IMR-90 (cell line): ENCODE measurements at regions not wholly inside any gene's neighbourhood (a gene's known extent, or its start where the extent isn't known, plus 50 kb on each side); places are given as distances from the start of the nearest gene placed in this dataset.

ENCODE experiments used
- ATAC-seq: fragments of 200-7000 bp; cut with Tn5 transposase; 2 replicates; pipeline ENCODE4 v1.9.1; 2020; ENCODE audit warnings: low read depth, mild to moderate bottlenecking, moderate library complexity
- BruUV-seq: library from RNA; stranded (reverse); fragments of 400-500 nt; replicated peaks from 2 replicates; lab custom pipeline; 2021; lab: Mats Ljungman, UMichigan
- CTCF ChIA-PET: fragments of 300-600 bp; formaldehyde crosslinking; extraction: SDS; loops from one replicate; lab custom pipeline; 2021; ENCODE audit warnings: antibody characterized with exemption; lab: Yijun Ruan, JAX
- POLR2A ChIA-PET: fragments of 300-600 bp; sonication (Branson Sonifier 250); formaldehyde crosslinking; loops from one replicate; lab custom pipeline; 2022; ENCODE audit warnings: antibody characterized with exemption; ENCODE audit not compliant: unreplicated experiment; lab: Charles Lee
- DNase-seq: peaks from one replicate; pipeline ENCODE4 v3.0.0; 2013
- H2AFZ ChIP-seq: replicated peaks from 2 replicates; pipeline ENCODE3; 2013; ENCODE audit warnings: low read length, mild to moderate bottlenecking; ENCODE audit not compliant: poor library complexity
- H2AK5ac ChIP-seq: 2 replicates; pipeline ENCODE4 v1.6.1; 2013; ENCODE audit warnings: low read depth, low read length, inconsistent platforms
- H2AK9ac ChIP-seq: replicated peaks from 2 replicates; pipeline ENCODE3; 2013; ENCODE audit warnings: mild to moderate bottlenecking, low read depth, low read length, moderate library complexity; ENCODE audit not compliant: poor library complexity
- H2BK120ac ChIP-seq: 2 replicates; pipeline ENCODE4 v1.6.1; 2013; ENCODE audit warnings: low read depth, low read length, inconsistent platforms
- H2BK15ac ChIP-seq: 3 replicates; pipeline ENCODE4 v1.6.1; 2013; ENCODE audit warnings: low read depth, low read length, inconsistent platforms
- H2BK20ac ChIP-seq: 2 replicates; pipeline ENCODE4 v1.6.1; 2013; ENCODE audit warnings: low read depth, mild to moderate bottlenecking, inconsistent platforms, low read length, moderate library complexity
- H2BK5ac ChIP-seq: 2 replicates; pipeline ENCODE4 v1.6.1; 2013; ENCODE audit warnings: mild to moderate bottlenecking, low read depth, low read length, inconsistent platforms; ENCODE audit not compliant: poor library complexity, severe bottlenecking
- H3K14ac ChIP-seq: replicated peaks from 2 replicates; pipeline ENCODE4 v1.6.1; 2013; ENCODE audit warnings: low read depth, low read length, inconsistent platforms
- H3K18ac ChIP-seq: 2 replicates; pipeline ENCODE4 v1.6.1; 2013; ENCODE audit warnings: low read depth, low read length, control low read depth
- H3K23ac ChIP-seq: 2 replicates; pipeline ENCODE4 v1.6.1; 2013; ENCODE audit warnings: low read depth, low read length, inconsistent platforms
- H3K27ac ChIP-seq: 2 replicates; pipeline ENCODE4 v1.5.1; 2013; ENCODE audit warnings: mild to moderate bottlenecking, control low read depth, low read length; ENCODE audit not compliant: insufficient read depth
- H3K27me3 ChIP-seq: 2 replicates; pipeline ENCODE4 v1.6.1; 2013; ENCODE audit warnings: low read length; ENCODE audit not compliant: control insufficient read depth, insufficient read depth
- H3K36me3 ChIP-seq: 2 replicates; pipeline ENCODE4 v1.6.1; 2013; ENCODE audit warnings: low read length, mixed read lengths; ENCODE audit not compliant: control insufficient read depth, insufficient read depth
- H3K4ac ChIP-seq: 2 replicates; pipeline ENCODE4 v1.6.1; 2013; ENCODE audit warnings: low read depth, low read length, inconsistent platforms
- H3K4me1 ChIP-seq: 2 replicates; pipeline ENCODE4 v1.6.1; 2013; ENCODE audit warnings: low read length, mixed read lengths; ENCODE audit not compliant: control insufficient read depth, insufficient read depth
- H3K4me2 ChIP-seq: 2 replicates; pipeline ENCODE4 v1.6.1; 2013; ENCODE audit warnings: low read depth, mild to moderate bottlenecking, control low read depth, low read length, moderate library complexity
- H3K4me3 ChIP-seq: 2 replicates; pipeline ENCODE4 v1.5.1; 2013; ENCODE audit warnings: low read depth, mild to moderate bottlenecking, control low read depth, low read length, moderate library complexity; ENCODE audit not compliant: insufficient read depth
- H3K56ac ChIP-seq: 2 replicates; pipeline ENCODE4 v1.6.1; 2013; ENCODE audit warnings: low read length, inconsistent platforms; ENCODE audit not compliant: insufficient read depth; ENCODE audit errors: extremely low read depth
- H3K79me1 ChIP-seq, 2 experiments: 2 replicates each; pipeline ENCODE4 v1.6.1; 2013; ENCODE audit warnings: low read length in 2 of 2, inconsistent platforms in 1 of 2, low read depth in 1 of 2
- H3K9ac ChIP-seq: 2 replicates; pipeline ENCODE4 v1.6.1; 2013; ENCODE audit warnings: low read depth, low read length, control low read depth
- H3K9me1 ChIP-seq: 2 replicates; pipeline ENCODE4 v1.6.1; 2013; ENCODE audit warnings: low read length, inconsistent platforms; ENCODE audit not compliant: insufficient read depth
- H3K9me3 ChIP-seq: 2 replicates; pipeline ENCODE4 v1.6.1; 2013; ENCODE audit warnings: low read length; ENCODE audit not compliant: control insufficient read depth, insufficient read depth
- H4K20me1 ChIP-seq: 2 replicates; pipeline ENCODE4 v1.6.1; 2013; ENCODE audit warnings: low read length, inconsistent platforms; ENCODE audit not compliant: insufficient read depth
- H4K5ac ChIP-seq: 2 replicates; pipeline ENCODE4 v1.6.1; 2013; ENCODE audit warnings: mild to moderate bottlenecking, low read depth, low read length, control low read depth
- H4K8ac ChIP-seq, 2 experiments: 2 replicates each; pipeline ENCODE4 v1.6.1; 2013; ENCODE audit warnings: low read depth in 2 of 2, low read length in 2 of 2, control low read depth in 1 of 2, inconsistent platforms in 1 of 2
- H4K91ac ChIP-seq: 2 replicates; pipeline ENCODE4 v1.6.1; 2013; ENCODE audit warnings: low read depth, low read length, inconsistent platforms; ENCODE audit not compliant: insufficient read depth
- BHLHE40 ChIP-seq: fragments of 150-350 bp; IDR thresholded peaks from 2 replicates; pipeline ENCODE4 v1.6.1; 2016; ENCODE audit warnings: mild to moderate bottlenecking, low read depth, low read length
- CEBPB ChIP-seq: IDR thresholded peaks from 2 replicates; pipeline ENCODE4 v1.6.1; 2012; ENCODE audit warnings: low read depth, low read length, improper control_type of control experiment
- CHD1 ChIP-seq: IDR thresholded peaks from 2 replicates; pipeline ENCODE4 v1.6.1; 2012; ENCODE audit warnings: low read depth, low read length, improper control_type of control experiment
- FOS ChIP-seq: fragments of 150-350 bp; IDR thresholded peaks from 2 replicates; pipeline ENCODE4 v1.6.1; 2016; ENCODE audit warnings: low read depth, low read length
- MAFK ChIP-seq: IDR thresholded peaks from 2 replicates; pipeline ENCODE4 v1.6.1; 2012; ENCODE audit warnings: low read depth, low read length, improper control_type of control experiment
- MAZ ChIP-seq: IDR thresholded peaks from 2 replicates; pipeline ENCODE4 v1.6.1; 2012; ENCODE audit warnings: low read depth, mild to moderate bottlenecking, low read length, improper control_type of control experiment, moderate library complexity, borderline replicate concordance
- MXI1 ChIP-seq: IDR thresholded peaks from 2 replicates; pipeline ENCODE4 v1.6.1; 2012; ENCODE audit warnings: low read depth, mild to moderate bottlenecking, low read length, moderate library complexity, borderline replicate concordance
- NFE2L2 ChIP-seq: fragments of 150-350 bp; IDR thresholded peaks from 2 replicates; pipeline ENCODE4 v1.6.1; 2016; ENCODE audit warnings: low read depth, mild to moderate bottlenecking, low read length
- RAD21 ChIP-seq: IDR thresholded peaks from 2 replicates; pipeline ENCODE4 v1.6.1; 2012; ENCODE audit warnings: low read length, improper control_type of control experiment
- RCOR1 ChIP-seq: IDR thresholded peaks from 2 replicates; pipeline ENCODE4 v1.6.1; 2012; ENCODE audit warnings: mild to moderate bottlenecking, low read length, improper control_type of control experiment; ENCODE audit not compliant: insufficient replicate concordance
- RFX5 ChIP-seq: IDR thresholded peaks from 2 replicates; pipeline ENCODE4 v1.8.0; 2012; ENCODE audit warnings: low read depth, mild to moderate bottlenecking, low read length, moderate library complexity
- SMC3 ChIP-seq: fragments of 150-350 bp; IDR thresholded peaks from 2 replicates; pipeline ENCODE4 v1.6.1; 2016; ENCODE audit warnings: low read depth, mild to moderate bottlenecking, antibody characterized with exemption, low read length, moderate library complexity
- WGBS, 2 experiments: methylation state at CpG; one replicate each; pipeline versions ENCODE4 v1.1.5 to v1.1.7; 2013; ENCODE audit warnings: missing lambda C conversion rate in 2 of 2; ENCODE audit not compliant: insufficient read length in 1 of 2; ENCODE audit errors: extremely low coverage in 2 of 2; 5-methylcytosine and 5-hydroxymethylcytosine counted together
- dilution Hi-C: fragments of 300-500 bp; cut with HindIII; formaldehyde crosslinking; loops from one replicate; pipeline ENCODE4 v1.14.3; 2018; ENCODE audit warnings: low sequenced_read_pairs; ENCODE audit not compliant: unreplicated experiment
- in situ Hi-C: fragments of 300-500 bp; cut with MboI; formaldehyde crosslinking; loops from 3 replicates; pipeline ENCODE4 v1.14.3; 2019; ENCODE audit warnings: low sequenced_read_pairs, inconsistent platforms, mixed read lengths
- intact Hi-C: fragments of 100-400 bp; cut with micrococcal nuclease; formaldehyde crosslinking; loops from 2 replicates; pipeline ENCODE4 v1.10.0; 2022
- TF ChIP-seq, protein P1 (sequence below): fragments of 150-350 bp; IDR thresholded peaks from 2 replicates; pipeline ENCODE4 v1.6.1; 2016; ENCODE audit warnings: low read depth, mild to moderate bottlenecking, low read length, moderate library complexity, borderline replicate concordance
- TF ChIP-seq, protein P2 (sequence below): conservative IDR thresholded peaks from 2 replicates; pipeline ENCODE4 v1.5.1; 2012; ENCODE audit warnings: mild to moderate bottlenecking, low read depth, low read length, improper control_type of control experiment
- TF ChIP-seq, protein P3 (sequence below): fragments of 150-350 bp; IDR thresholded peaks from 2 replicates; pipeline ENCODE4 v1.6.1; 2017; ENCODE audit warnings: mild to moderate bottlenecking, antibody characterized with exemption, low read length, low read depth

DNA sequence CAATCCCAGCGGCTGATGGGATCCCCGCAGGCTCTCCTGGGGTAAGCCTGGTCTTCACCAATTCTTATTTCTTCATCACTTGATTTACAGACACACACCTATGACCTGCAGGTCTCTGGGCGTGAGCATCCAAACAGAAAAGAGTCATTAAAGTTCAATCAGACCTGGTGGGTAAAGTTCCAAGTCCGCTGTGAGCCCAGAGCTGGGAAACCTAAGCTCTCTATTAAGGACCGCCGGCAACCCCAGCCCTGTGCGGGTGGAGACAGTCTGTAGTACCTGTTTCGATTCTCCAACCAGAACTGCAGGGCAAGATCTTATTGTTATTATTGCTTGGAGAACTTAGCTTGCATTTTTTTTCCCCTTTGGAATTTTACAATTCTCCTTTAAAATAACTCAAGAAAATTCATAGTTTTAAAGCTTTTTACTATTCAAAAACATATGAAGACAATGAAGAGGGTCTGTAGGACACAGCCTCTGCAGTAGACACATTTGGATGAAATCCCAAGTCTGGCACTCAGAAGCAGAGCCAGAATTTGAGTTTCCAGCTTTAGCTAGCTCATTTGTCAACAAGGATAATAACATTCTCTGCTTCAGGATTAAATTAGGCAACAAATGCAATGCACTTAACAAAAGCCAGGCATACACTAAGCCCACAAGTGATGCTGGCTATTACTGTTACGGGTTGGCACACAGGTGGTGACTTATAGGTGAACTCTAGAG is 376.4 kb downstream of the INSIG2 start:
- WGBS, 2 experiments, result no CpG with 5 or more reads among the region's 9 CpGs
- CTCF ChIA-PET, result no interaction called here

More for the DNA sequence above, 376.4 kb downstream of the INSIG2 start:
- no peak for DNase-seq
- Histone ChIP-seq H2BK5ac (no peak overlapping the region), H3K56ac (no peak overlapping the region), H4K5ac (no peak overlapping the region), H2BK20ac (no peak overlapping the region), H3K79me1 (no peaks in the 10 kb centered on the region), H3K4me1 (no peaks in the 10 kb centered on the region), H2BK120ac (no peak overlapping the region), H3K27me3 (no peaks in the 10 kb centered on the region), H3K4ac (no peak overlapping the region), H2AK9ac (no peak overlapping the region), H4K8ac (no peak overlapping the region), H3K9me3 (no peaks in the 10 kb centered on the region), H3K9me1 (no peaks in the 10 kb centered on the region), H3K18ac (no peak overlapping the region), H4K20me1 (no peaks in the 10 kb centered on the region), H3K36me3 (no peaks in the 10 kb centered on the region), H3K4me2 (no peak overlapping the region), H4K91ac (no peak overlapping the region), H2AK5ac (no peak overlapping the region), H2BK15ac (no peak overlapping the region), H3K27ac (no peak overlapping the region), H2AFZ (no peak overlapping the region), H3K14ac (no peak overlapping the region), H3K4me3 (no peak overlapping the region), H3K9ac (no peak overlapping the region), H3K23ac (no peak overlapping the region)
- intact Hi-C loops, result no loop called here
- BruUV-seq, result no TSS peak
- POLR2A ChIA-PET, result no interaction called here
- TF ChIP-seq CEBPB (no peak), RFX5 (no peak), BHLHE40 (no peak), NFE2L2 (no peak), CHD1 (no peak), MXI1 (no peak), MAZ (no peak), FOS (no peak), MAFK (no peak), RCOR1 (no peak), RAD21 (no peak), SMC3 (no peak)
- TF ChIP-seq, protein P1, sequence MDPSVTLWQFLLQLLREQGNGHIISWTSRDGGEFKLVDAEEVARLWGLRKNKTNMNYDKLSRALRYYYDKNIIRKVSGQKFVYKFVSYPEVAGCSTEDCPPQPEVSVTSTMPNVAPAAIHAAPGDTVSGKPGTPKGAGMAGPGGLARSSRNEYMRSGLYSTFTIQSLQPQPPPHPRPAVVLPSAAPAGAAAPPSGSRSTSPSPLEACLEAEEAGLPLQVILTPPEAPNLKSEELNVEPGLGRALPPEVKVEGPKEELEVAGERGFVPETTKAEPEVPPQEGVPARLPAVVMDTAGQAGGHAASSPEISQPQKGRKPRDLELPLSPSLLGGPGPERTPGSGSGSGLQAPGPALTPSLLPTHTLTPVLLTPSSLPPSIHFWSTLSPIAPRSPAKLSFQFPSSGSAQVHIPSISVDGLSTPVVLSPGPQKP, result no peak
- TF ChIP-seq, protein P2, sequence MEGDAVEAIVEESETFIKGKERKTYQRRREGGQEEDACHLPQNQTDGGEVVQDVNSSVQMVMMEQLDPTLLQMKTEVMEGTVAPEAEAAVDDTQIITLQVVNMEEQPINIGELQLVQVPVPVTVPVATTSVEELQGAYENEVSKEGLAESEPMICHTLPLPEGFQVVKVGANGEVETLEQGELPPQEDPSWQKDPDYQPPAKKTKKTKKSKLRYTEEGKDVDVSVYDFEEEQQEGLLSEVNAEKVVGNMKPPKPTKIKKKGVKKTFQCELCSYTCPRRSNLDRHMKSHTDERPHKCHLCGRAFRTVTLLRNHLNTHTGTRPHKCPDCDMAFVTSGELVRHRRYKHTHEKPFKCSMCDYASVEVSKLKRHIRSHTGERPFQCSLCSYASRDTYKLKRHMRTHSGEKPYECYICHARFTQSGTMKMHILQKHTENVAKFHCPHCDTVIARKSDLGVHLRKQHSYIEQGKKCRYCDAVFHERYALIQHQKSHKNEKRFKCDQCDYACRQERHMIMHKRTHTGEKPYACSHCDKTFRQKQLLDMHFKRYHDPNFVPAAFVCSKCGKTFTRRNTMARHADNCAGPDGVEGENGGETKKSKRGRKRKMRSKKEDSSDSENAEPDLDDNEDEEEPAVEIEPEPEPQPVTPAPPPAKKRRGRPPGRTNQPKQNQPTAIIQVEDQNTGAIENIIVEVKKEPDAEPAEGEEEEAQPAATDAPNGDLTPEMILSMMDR, result no peak
- TF ChIP-seq, protein P3, sequence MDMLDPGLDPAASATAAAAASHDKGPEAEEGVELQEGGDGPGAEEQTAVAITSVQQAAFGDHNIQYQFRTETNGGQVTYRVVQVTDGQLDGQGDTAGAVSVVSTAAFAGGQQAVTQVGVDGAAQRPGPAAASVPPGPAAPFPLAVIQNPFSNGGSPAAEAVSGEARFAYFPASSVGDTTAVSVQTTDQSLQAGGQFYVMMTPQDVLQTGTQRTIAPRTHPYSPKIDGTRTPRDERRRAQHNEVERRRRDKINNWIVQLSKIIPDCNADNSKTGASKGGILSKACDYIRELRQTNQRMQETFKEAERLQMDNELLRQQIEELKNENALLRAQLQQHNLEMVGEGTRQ, result no peak
- dilution Hi-C loops, result no loop called here
- ATAC-seq, result no peak
- in situ Hi-C loops, result no loop called here
